GM19043 (cell line): ENCODE measurements at regions not wholly inside any gene's neighbourhood (a gene's known extent, or its start where the extent isn't known, plus 50 kb on each side); places are given as distances from the start of the nearest gene placed in this dataset.
"Not testable (repeated sequence)": the region's sequence is repeated elsewhere in the genome, so short reads cannot be mapped to it uniquely, and the experiment has no call there.

Experiments
- ATAC-seq: cut with Tn5 transposase; IDR thresholded peaks from one replicate; pipeline ENCODE4 v1.9.1; 2021; ENCODE audit warnings: low read depth; ENCODE audit not compliant: unreplicated experiment

DNA sequence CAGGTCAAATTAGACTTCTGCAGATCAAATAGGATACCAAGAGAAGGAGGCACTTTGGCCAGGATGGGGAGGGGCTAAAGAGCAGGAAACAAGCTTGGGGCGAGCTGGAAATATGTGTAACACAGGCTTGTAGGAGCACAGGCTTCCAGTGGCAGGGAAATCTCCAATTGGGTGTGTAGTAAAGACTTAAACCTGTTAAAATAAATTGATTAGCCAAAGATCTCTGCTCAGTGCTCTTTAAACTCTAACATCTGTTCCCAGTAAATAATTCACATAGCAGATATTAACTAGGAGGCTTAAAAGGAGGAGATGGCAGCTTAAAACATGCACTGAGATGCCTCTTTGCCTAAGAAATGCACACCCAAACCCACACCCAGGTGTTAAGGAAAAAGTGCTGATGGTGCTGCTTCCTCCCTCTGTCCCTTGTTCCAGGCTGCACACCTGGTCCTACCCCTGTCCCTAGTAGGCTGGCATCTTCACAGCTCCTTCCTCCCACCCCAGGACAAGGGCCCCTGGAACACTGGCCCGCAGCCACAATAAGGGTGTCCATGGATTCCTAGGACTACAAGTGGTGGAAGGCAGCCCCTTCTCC, 93.5 kb upstream of the MLN start:
- ATAC-seq: no peak

DNA sequence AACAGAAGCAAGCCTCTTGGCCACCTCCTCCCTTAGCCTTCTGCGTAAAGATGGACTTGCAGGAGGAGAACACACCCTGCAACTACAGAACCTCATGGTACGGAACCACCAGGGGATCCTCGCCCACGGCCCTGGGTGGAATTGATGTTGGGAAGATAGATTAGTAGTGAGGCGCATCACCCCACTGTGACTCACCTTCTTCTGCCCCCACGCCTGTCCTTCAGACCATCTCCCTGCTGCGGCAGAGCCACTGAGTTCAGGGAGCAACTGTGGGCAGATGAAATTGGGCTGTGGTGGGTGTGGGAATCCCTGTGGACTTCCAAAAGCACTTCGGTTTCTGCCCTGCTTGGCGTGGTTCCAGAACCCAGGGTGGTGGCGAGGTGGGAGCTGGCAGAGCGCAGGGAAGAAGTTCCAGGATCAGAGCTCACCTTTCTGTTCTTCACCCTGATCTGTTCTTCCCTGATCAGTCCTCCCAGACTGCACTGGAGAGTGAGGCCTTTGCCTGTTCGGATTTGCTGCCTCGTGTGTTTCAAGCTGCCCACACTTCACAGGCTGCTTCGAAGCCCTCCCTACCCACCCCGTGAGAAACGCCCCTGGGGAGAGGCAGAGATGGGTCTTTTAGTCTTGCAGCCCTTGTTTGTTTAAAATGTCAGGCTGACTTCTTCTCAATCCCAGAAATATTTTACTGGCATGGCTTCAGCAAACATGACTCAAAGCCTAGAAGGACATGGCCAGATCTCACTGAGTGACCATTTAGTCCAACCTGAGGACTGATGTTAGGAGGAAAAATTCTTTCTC, 92.8 kb upstream of the MLN start:
- no peak for ATAC-seq

DNA sequence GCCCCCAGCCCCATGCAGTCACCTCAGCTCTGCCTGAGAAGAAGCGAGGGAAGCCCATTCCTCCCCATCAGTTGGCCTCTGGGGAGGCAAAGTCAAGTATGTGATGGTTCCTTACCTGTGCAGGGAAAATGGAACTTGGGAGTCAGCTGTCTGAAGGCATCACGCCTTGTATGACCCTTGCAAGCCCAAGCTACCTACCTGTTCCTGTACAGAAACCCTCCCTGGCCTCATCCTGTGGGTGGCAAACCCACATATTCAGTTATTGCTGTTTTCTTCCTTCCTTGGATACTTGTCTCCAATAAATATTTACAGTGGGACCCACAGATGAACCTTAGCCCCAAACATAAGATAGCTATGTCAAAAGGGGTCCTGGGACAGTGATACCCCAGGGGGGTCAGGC, 92.2 kb upstream of the MLN start:
- no peak for ATAC-seq

DNA sequence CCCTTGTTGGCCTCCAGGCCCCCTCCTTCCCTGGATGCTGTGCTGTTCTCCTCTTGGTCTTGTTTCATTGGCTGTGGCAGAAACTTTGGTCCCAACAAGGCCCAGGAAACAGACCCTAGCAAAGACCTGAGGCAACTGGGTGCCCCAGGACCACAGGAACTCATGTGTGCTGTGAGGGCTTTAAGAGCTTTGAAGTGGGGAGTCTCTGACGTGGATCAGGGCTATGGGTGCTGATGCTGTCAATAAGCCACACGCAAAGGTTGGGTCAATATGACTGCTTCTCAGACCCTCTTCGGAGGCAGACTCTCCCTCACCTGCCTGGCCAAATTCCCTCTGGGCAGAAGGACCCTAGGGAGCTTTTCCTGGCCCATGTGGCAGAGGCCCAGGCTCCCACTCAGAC, 91.5 kb upstream of the MLN start:
- no peak for ATAC-seq

DNA sequence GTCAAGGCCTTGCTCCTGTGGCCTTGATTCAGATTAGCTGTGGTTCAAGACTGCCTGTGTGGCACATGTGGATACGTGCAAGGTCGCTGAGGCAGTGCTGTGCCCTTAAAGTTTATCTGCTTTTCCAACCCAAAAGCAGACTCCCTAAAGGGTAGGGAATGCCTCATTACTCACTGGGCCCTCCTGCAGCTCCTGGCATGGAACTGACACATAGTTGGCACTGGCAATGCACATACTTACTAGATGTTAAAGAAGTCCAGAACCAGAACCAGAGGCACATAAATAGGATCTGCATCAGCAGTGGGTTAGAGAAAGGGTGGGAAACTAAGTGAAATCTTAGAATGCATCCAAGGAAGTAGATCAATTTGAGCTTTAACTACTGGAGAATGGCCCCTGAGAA, 90.6 kb upstream of the MLN start:
- ATAC-seq: no peak

DNA sequence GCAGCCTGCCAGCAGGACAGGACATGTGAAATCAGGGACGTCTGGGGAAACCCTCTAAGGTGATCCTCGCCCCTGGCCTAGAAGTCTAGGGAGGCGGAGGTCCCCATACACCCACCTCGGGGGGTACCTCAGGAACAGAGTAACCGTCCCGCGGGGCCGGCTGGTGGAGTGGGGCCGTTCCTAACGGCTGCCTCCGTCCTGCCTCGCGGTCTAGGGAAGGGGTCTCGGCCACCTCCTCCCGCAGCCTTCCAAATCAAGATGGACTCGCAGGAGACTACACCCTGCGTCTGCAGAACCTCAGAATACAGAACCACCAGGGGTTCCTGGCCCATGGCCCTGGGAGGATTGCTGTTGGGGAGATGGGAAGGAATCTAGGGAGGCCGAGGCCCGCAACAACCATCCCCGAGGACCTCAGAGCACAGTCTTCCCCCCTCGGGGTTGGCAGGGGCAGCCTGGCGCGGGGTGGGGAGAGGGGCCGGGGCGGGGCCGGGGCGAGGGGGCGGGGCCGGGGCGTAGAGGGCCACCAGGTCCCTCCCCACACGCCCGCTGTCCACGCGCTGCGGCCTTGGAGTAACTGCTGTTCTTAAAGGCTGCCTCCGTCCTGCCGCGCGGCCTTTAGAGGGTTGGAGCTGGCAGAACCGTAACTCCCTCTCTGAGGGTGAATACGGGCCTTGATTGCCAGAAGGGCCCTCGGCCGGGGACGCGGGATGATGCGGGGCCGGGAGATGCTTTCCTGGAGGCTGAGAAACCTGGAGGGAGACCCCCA, 89.0 kb upstream of the MLN start:
- no peak for ATAC-seq

DNA sequence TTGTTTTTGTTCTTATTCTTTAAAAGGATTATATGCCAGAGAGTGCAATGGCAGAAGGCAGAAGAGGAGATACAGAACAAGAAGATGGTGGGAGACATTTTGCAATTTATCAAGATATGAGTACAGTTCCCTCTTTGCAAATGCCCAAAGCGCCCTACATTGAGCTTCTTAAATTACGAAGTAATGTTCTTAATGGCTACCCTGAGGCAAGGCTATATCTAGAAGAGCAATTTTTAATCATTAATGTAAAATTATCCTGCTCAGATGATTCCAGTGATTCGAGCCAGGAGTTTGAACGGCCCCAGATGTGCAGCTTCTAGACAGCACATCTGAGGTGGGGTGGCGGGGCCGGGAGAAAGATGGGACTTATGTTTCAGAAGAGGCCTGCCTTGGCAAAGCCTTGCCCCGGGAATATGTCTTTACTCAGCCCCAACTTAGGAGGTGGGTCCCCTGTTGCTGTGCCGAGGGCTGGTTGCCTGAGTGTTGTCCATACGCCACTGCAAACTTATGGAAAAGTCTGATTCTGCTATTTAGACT, 84.9 kb upstream of the MLN start:
- no peak for ATAC-seq

DNA sequence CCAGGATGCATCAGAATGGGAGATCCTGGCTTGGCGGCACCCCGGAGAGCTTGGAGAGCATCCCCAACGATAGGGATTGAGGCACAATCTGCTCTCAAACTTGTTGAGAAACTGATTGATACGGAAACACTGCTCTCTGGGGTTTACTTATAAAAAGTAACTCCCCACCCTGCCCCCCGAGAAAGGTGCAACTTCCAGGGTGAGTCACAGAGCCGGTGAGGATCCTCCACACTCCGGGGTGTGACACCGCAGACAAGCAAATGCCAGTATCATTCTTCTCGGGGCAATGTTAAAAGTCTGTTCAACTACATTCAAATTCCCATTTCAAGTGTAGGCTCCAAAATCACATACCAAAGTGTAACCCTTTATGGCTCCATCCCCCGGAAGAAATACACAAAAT, 84.4 kb upstream of the MLN start:
- ATAC-seq: no peak

DNA sequence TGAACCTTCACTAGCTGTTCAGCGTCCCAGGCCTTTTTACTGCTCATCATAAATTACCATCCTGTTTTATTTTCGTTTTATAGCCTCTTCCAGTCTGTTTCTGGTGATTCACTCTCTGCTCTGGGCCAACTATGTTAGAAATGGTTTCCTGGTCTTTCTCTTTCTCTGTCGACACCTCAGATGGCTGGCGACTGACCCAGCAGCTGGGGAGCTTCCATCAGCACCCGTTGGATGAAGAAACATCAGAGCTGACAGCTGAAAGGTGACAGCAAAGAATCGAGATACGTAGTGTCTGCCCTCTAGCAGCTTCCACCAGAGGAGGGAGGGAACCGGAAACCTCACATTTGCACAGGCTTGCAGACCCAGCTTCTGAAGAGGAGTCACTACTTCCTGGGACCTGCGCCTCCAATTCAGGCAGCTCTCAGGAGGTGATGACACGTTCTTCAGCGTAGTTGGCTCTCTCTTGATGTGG, 82.9 kb upstream of the MLN start:
- ATAC-seq: no peak

DNA sequence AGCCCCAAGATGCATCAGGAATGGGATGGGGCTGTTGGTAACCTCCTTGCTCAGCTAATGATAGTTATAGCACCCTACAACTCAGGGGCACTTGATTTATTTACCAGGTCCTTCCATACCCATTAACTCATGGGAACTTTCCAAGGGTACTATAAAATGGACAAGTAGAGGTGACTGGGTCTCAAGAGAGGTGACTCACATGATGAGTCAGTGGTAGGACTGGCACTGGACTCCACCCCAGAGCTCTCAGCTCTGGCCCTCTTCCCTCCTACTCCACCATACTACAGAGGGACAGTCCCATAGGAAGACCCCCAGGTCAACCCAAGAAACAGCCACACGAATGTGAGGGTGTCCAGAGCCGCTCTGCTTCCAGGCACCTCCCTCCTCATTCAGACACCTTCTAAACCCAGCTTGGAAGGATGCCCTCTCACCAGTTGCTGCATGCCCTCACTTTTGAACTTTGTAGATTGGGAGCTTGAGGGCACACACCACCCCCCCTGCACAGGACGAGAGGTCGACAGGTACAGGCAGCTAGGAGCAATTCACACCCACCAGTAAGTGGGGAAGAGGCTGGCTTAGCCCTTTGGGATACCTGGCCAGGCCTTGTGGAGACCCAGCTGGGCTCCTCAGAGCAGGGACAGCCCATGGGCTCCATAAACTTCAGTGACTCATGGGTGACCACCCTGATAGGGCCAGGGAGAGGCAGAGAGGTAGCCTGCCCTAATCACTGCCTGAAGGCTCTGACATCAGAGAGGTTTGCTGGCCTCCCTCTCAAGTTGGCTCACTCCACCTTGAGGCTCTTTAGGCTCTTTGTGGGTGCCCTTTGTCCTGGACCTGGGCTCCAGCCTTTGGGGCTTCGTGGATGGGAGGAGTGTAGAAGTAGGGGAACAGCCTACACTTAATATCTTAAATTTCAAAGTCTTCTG, 81.6 kb upstream of the MLN start:
- ATAC-seq: no peak

DNA sequence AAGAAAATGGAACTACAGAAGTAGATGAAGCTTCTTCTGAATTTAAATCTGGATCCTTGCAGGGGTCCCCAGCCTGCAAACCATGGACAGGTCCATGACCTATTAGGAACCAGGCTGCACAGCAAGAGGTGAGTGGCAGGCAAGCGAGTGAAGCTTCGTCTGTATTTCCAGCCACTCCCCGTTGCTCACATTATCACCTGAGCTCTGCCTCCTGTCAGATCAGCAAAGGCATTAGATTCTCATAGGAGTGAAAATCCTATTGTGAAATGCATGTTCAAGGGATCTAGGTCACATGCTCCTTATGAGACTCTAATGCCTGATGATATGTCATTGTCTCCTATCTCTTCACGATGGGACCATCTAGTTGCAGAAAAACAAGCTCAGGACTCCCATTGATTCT, 79.8 kb upstream of the MLN start:
- not testable (repeated sequence) for ATAC-seq

DNA sequence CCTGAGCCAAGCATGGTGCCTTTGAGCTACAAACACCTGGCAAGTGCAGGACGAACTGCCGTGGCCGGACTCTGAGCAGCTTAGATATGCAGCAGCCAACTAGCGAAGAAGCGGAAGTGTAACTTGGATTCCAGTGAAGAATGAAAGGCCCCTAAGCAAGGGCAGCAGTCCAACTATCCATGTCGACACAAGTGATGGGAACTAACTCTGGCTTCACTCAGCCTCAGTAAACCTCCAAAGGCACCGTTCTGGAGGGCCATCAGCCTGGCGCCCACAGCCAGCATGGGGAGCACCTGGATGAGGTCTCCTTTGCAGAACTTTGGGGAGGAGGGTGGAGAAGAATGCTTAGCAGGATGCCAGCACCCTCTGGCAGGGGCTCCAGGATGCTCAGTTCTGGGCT, 78.4 kb upstream of the MLN start:
- no peak for ATAC-seq

DNA sequence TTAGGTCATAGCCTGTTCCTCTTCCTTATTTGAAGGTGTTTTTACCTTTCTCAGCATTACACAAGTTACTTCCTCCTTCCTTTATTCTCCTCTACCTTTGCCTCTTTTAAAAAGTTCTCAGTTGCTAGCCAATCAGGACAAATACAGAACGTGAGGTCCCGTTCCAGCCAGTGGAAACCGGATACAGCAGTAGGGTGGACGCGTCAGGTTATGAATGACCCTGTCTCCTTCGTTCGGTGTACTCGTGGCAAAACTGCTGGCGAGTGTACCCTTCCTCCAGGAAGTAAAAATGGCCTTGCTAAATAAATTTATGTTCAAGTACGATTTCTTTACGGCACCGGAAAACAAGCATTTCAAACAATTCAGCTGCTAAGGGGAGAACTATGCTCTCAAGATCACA, 77.0 kb upstream of the MLN start:
- no peak for ATAC-seq

DNA sequence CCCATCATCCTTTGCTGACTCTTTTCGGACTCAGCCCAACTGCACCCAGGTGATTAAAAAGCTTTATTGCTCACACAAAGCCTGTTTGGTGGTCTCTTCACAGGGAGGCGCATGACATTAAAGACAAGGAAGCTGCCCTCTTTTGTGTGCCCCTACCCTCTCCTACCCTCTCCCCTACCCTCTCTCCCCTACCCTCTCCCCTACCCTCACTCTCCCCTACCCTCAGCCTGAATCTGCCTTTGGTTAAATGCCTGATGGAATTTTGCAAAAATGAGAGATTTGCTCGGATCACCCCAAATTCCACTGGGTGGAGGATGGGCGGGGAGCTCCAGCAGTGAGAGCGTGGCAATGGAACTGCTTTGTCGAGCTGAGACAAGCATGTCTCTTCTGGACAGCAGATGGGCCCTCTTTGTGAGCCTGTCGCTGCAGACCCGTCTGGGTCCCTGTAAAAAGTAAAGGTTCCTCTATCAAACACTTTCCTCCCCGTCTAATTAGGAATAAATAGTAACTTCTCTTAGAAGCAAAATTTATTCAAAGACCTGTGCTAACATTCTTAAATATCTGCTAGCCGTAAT, 76.4 kb upstream of the MLN start:
- ATAC-seq: no peak

DNA sequence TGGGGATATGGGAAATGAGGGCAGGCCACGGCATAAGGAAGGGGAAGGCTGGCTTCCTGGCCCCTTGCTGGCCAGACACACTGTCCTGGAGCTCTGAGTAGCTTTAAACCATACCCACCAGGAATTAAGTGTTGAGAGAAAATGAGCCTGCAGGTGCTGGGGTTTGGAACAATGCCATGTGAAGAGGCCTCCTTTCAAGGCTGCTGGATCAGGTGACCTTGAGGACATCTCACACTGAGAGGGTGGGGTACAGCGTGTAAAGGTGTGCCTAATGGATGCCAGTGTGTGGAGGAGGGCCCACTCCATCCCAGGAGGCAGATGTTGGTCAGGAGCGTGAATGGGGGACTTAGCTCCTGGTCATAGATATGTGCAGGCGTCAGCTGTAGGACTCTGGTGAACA, 74.8 kb upstream of the MLN start:
- ATAC-seq: no peak

DNA sequence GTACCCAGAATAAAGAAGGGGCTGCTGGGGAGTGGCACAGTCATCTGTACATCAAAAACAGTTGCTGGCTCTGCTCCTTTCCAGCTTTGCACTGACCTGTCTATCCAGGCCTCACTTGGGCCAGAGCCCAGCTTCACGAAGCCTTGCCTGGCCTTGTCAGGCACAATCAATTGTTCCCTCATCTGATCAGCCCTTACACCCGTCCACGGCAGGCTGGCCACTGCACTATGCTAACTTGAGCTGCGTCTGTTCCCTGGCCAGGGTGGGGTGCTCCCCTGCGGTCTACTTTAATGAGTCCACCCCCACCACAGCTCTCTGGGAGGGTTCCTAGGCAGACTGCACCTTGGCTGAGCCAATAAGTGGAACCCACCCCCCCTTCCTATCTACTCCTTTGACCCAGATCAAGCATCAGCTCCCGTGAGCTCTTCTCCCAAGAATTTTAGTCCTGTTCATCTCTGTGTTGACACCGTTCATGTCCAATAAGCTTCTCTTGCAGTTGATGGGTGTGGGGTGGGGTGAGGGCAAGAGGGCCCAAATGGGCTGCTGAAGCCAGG, 74.3 kb upstream of the MLN start:
- ATAC-seq: no peak

DNA sequence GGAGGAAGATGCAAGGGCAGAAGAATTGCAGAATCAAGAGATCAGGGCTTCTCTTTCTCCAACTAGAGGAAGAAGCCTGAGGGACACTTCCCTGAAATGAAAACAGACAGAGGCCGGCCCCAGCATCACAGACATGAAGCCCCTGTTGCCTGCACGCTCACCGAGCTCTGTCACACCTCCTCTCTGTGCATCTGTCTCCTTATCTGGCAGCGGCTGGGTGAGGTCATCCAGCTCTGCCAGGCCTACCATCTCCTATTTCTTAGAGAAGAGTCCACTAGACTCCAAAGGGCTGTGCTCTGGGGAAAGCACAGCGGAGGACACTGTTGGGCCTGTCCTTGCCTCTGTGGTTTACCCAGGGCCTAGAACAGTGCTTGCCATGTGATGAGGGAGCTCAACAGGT, 71.9 kb upstream of the MLN start:
- no peak for ATAC-seq

DNA sequence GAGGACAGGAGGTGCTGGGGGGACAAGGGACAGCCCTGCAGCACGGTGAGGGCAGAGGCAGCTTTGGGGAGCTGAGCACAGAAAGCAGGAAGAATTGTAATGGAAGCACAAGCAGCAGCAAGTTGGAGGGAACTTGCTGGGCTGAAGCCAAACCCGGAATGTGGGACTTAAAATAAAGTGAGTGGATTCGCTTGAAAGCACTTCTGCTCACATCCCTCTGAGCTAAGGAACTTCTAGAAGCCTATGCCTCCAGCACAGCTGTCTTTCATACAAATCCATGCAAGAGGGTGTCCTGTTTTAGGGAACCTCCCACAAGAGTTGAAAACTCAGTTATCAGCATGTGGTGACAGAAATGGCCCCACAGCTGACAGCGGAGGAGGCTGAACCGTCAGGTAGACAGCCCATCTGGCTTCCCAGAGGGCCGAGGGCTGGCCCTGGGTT, 71.4 kb upstream of the MLN start:
- ATAC-seq: no peak

DNA sequence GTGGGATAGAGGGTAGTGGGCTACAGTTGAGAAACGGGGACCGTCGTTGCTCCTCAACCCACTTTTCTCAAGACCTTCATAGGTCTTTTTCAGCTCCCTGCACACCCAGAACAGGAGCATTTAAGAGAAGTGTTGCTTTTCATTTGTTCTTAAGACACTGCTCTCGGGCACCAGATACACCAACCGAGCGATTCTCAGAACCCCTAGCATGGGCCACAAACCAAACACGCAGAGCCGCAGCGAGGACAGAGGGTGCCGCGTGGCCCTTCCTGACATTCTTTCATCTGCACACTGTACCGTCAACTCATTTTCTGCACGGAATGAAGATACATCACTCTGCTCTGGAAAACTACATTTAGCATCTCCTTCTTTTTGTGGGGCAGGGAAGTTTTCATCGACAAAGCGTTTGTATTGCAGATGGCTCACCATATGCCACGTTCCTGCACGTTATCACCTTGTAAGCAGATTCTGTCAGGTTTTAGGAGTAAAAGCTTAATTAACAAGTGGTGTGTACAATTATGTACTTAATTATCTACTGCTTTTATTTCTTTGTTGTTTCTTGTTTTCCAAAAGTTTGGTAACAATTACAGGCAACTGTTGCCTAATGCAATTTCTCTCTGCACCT, 70.4 kb upstream of the MLN start:
- ATAC-seq: no peak
